OCI-LY7 (cell line): ENCODE measurements at regions not wholly inside any gene's neighbourhood (a gene's known extent, or its start where the extent isn't known, plus 50 kb on each side); places are given as distances from the start of the nearest gene placed in this dataset.

ENCODE experiments used
- EZH2phosphoT487 ChIP-seq: fragments of 200-600 bp; sonication (generic); IDR thresholded peaks from 2 replicates; pipeline ENCODE4 v1.6.1; 2018; ENCODE audit warnings: low read depth, borderline replicate concordance, mild to moderate bottlenecking, mixed run types, antibody characterized with exemption, low read length, moderate library complexity, mixed read lengths
- TF ChIP-seq, protein P1 (sequence below): fragments of 200-600 bp; sonication (generic); conservative IDR thresholded peaks from 2 replicates; pipeline ENCODE4 v1.5.1; 2014; ENCODE audit warnings: mild to moderate bottlenecking, antibody characterized with exemption, low read length, moderate library complexity, mixed read lengths

DNA sequence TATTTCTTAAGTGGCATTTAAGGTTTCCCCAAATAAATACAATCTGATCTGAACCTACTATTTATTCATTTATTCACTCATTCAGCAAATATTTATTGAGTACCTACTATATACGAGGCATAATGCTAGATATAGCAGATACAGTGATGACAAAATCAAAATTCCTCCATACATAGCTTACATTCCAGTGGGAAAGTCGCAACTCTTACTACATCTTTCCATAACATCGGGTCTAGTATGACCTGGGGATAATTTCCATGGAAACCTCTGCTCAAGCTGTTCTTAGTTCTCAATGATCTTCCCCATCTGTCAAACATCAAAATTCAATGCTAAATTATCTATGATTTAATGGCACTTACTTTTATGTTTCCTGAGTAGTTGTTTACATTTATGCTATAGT, 70.8 kb upstream of the PRKACB start:
- TF ChIP-seq EZH2phosphoT487, result no peak
- TF ChIP-seq, protein P1, sequence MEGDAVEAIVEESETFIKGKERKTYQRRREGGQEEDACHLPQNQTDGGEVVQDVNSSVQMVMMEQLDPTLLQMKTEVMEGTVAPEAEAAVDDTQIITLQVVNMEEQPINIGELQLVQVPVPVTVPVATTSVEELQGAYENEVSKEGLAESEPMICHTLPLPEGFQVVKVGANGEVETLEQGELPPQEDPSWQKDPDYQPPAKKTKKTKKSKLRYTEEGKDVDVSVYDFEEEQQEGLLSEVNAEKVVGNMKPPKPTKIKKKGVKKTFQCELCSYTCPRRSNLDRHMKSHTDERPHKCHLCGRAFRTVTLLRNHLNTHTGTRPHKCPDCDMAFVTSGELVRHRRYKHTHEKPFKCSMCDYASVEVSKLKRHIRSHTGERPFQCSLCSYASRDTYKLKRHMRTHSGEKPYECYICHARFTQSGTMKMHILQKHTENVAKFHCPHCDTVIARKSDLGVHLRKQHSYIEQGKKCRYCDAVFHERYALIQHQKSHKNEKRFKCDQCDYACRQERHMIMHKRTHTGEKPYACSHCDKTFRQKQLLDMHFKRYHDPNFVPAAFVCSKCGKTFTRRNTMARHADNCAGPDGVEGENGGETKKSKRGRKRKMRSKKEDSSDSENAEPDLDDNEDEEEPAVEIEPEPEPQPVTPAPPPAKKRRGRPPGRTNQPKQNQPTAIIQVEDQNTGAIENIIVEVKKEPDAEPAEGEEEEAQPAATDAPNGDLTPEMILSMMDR, result no peak
